AG09309 (cell line): ENCODE measurements at regions not wholly inside any gene's neighbourhood (a gene's known extent, or its start where the extent isn't known, plus 50 kb on each side); places are given as distances from the start of the nearest gene placed in this dataset.

ENCODE experiments used
- DNase-seq: peaks from one replicate; pipeline ENCODE4 v3.0.0-alpha.2; 2010; ENCODE audit warnings: low read depth
- H3K4me3 ChIP-seq: 2 replicates; pipeline ENCODE4 v1.5.1; 2011; ENCODE audit warnings: mild to moderate bottlenecking, low read depth, low read length, moderate library complexity; ENCODE audit not compliant: control insufficient read depth
- CTCF ChIP-seq: IDR thresholded peaks from 2 replicates; pipeline ENCODE4 v1.5.1; 2011; ENCODE audit warnings: mild to moderate bottlenecking, low read depth, low read length, inconsistent platforms; ENCODE audit not compliant: insufficient read depth, control insufficient read depth; ENCODE audit errors: missing control alignments

GRCh38 chr4:43853565-43854264 is 594.9 kb downstream of the KCTD8 start:
- TF ChIP-seq CTCF: no peak
- no peak for DNase-seq

GRCh38 chr4:43855283-43855682 is 593.3 kb downstream of the KCTD8 start:
- TF ChIP-seq CTCF: no peak
- H3K4me3 ChIP-seq: no peak overlapping the region
- DNase-seq: no peak

More at GRCh38 chr4:43853565-43854264, 594.9 kb downstream of the KCTD8 start:
- H3K4me3 ChIP-seq: no peak overlapping the region

- DNase-seq: no peak
- no peak overlapping the region for H3K4me3 ChIP-seq
- no peak for TF ChIP-seq CTCF
Measured at GRCh38 chr4:43864616-43865146, 583.9 kb downstream of the KCTD8 start.

GRCh38 chr4:43867908-43868307 is 580.7 kb downstream of the KCTD8 start:
- no peak overlapping the region for H3K4me3 ChIP-seq
- no peak for TF ChIP-seq CTCF
- DNase-seq: no peak

- no peak for TF ChIP-seq CTCF
- no peak for DNase-seq
- no peak overlapping the region for H3K4me3 ChIP-seq
Measured at GRCh38 chr4:43875655-43876054, 573.0 kb downstream of the KCTD8 start.

GRCh38 chr4:43882470-43882869 is 566.1 kb downstream of the KCTD8 start:
- TF ChIP-seq CTCF: no peak
- H3K4me3 ChIP-seq: no peak overlapping the region
- no peak for DNase-seq
